ENCODE measurements at regions not wholly inside any gene's neighbourhood (a gene's known extent, or its start where the extent isn't known, plus 50 kb on each side); places are given as distances from the start of the nearest gene placed in this dataset.

GRCh38 chr9:88852794-88853193 is 138.5 kb upstream of the S1PR3 start:
- H3K4me1 ChIP-seq = no peaks in the 10 kb centered on the region
- 55 to 70% (median 60%) methylated on average over 1 of the region's 1 CpG for WGBS, 3 donors
- peak in 2 of 4 donors; percentile 52 to 57 for ATAC-seq
- H3K27ac ChIP-seq = no peak overlapping the region
- H3K4me3 ChIP-seq = no peak overlapping the region
- DNase-seq = no peak
- no peaks in the 10 kb centered on the region for H3K36me3 ChIP-seq (ENCODE audit: insufficient read depth in 1 of 2, low read depth in 1 of 2)
- no peak for TF ChIP-seq CTCF (IDR thresholded peaks at IDR 0.05)
- H3K27me3 ChIP-seq (ENCODE audit: insufficient read depth in 3 of 3, low read length in 2 of 3) = no peaks in the 10 kb centered on the region
- no peaks in the 10 kb centered on the region for H3K9me3 ChIP-seq
- intact Hi-C loops (cut with DNase I) = no loop called here

GRCh38 chr9:88870627-88871026 is 120.6 kb upstream of the S1PR3 start:
- no peak overlapping the region for H3K4me3 ChIP-seq
- DNase-seq (no peak), ATAC-seq (no peak)
- peaks cover 9% of the 10 kb centered on the region for H3K9me3 ChIP-seq
- H3K27ac ChIP-seq = no peak overlapping the region
- H3K27me3 ChIP-seq (ENCODE audit: insufficient read depth in 3 of 3, low read length in 2 of 3) = no peaks in the 10 kb centered on the region
- no peaks in the 10 kb centered on the region for H3K36me3 ChIP-seq (ENCODE audit: insufficient read depth in 1 of 2, low read depth in 1 of 2)
- intact Hi-C loops (cut with DNase I) = no loop called here
- TF ChIP-seq CTCF (IDR thresholded peaks at IDR 0.05) = no peak
- WGBS, 3 donors = 67 to 75% (median 73%) methylated on average over 5 of the region's 5 CpGs
- H3K4me1 ChIP-seq = no peaks in the 10 kb centered on the region

- Histone ChIP-seq H3K27me3 (ENCODE audit: insufficient read depth in 3 of 3, low read length in 2 of 3) (no peaks in the 10 kb centered on the region), H3K9me3 (peaks cover 9% of the 10 kb centered on the region), H3K36me3 (ENCODE audit: insufficient read depth in 1 of 2, low read depth in 1 of 2) (no peaks in the 10 kb centered on the region), H3K4me1 (no peaks in the 10 kb centered on the region), H3K4me3 (no peak overlapping the region), H3K27ac (no peak overlapping the region)
- no peak for TF ChIP-seq CTCF (IDR thresholded peaks at IDR 0.05)
- intact Hi-C loops (cut with DNase I) = no loop called here
- no peak for DNase-seq
- 52 to 66% (median 53%) methylated on average over 8 of the region's 8 CpGs for WGBS, 3 donors
- no peak for ATAC-seq
These were observed 119.6 kb upstream of the S1PR3 start for GRCh38 chr9:88871669-88872068.

GRCh38 chr9:88872192-88872946 is 118.9 kb upstream of the S1PR3 start:
- H3K36me3 ChIP-seq (ENCODE audit: insufficient read depth in 1 of 2, low read depth in 1 of 2) = no peaks in the 10 kb centered on the region
- no peaks in the 10 kb centered on the region for H3K27me3 ChIP-seq (ENCODE audit: insufficient read depth in 3 of 3, low read length in 2 of 3)
- 41 to 65% (median 47%) methylated on average over 3 of the region's 3 CpGs for WGBS, 3 donors
- H3K9me3 ChIP-seq = peaks cover 9% of the 10 kb centered on the region
- no peak overlapping the region for H3K27ac ChIP-seq
- ATAC-seq = no peak
- intact Hi-C loops (cut with DNase I) = no loop called here
- no peak for DNase-seq
- no peaks in the 10 kb centered on the region for H3K4me1 ChIP-seq
- H3K4me3 ChIP-seq = no peak overlapping the region
- no peak for TF ChIP-seq CTCF (IDR thresholded peaks at IDR 0.05)

GRCh38 chr9:88873635-88874034 is 117.6 kb upstream of the S1PR3 start:
- peaks cover 7% of the 10 kb centered on the region for H3K9me3 ChIP-seq
- intact Hi-C loops (cut with DNase I) = no loop called here
- TF ChIP-seq CTCF (IDR thresholded peaks at IDR 0.05) = no peak
- no peak overlapping the region for H3K27ac ChIP-seq
- no peaks in the 10 kb centered on the region for H3K4me1 ChIP-seq
- H3K27me3 ChIP-seq (ENCODE audit: insufficient read depth in 3 of 3, low read length in 2 of 3) = no peaks in the 10 kb centered on the region
- 67 to 72% (median 67%) methylated on average over 10 of the region's 10 CpGs for WGBS, 3 donors
- DNase-seq (no peak), ATAC-seq (no peak)
- no peak overlapping the region for H3K4me3 ChIP-seq
- H3K36me3 ChIP-seq (ENCODE audit: insufficient read depth in 1 of 2, low read depth in 1 of 2) = no peaks in the 10 kb centered on the region
